OCI-LY7 (cell line): ENCODE measurements at regions not wholly inside any gene's neighbourhood (a gene's known extent, or its start where the extent isn't known, plus 50 kb on each side); places are given as distances from the start of the nearest gene placed in this dataset.

Experiments used
- BruUV-seq: library from RNA; stranded (reverse); fragments of 400-500 nt; replicated peaks from 2 replicates; lab custom pipeline; 2021; lab: Mats Ljungman, UMichigan
- CTCF ChIA-PET: fragments of 300-600 bp; sonication (Branson Sonifier 250); formaldehyde crosslinking; loops from one replicate; lab custom pipeline; 2022; ENCODE audit warnings: antibody characterized with exemption; ENCODE audit not compliant: unreplicated experiment; lab: Charles Lee
- POLR2A ChIA-PET: fragments of 300-600 bp; sonication (Branson Sonifier 250); formaldehyde crosslinking; loops from one replicate; lab custom pipeline; 2022; ENCODE audit warnings: antibody characterized with exemption; lab: Charles Lee
- DNase-seq: peaks from one replicate; pipeline ENCODE4 v3.0.0-alpha.2; 2015; ENCODE audit warnings: low spot score
- H2AFZ ChIP-seq: fragments of 200-600 bp; sonication (generic), shearing (Covaris generic); 2 replicates; pipeline ENCODE4 v1.6.1; 2014; ENCODE audit warnings: mild to moderate bottlenecking, antibody characterized with exemption, low read length, moderate library complexity
- H3K27ac ChIP-seq: fragments of 200-600 bp; sonication (generic); 2 replicates; pipeline ENCODE4 v1.5.1; 2014; ENCODE audit warnings: mixed run types, low read depth, mild to moderate bottlenecking, moderate library complexity, low read length, inconsistent platforms; ENCODE audit not compliant: poor library complexity, severe bottlenecking
- H3K36me3 ChIP-seq: fragments of 200-600 bp; sonication (generic); 2 replicates; pipeline ENCODE4 v1.6.1; 2014; ENCODE audit warnings: mild to moderate bottlenecking, antibody characterized with exemption, low read length, moderate library complexity, mixed read lengths; ENCODE audit not compliant: insufficient read depth
- H3K4me1 ChIP-seq: fragments of 200-600 bp; sonication (generic); 2 replicates; pipeline ENCODE4 v1.5.1; 2014; ENCODE audit warnings: mild to moderate bottlenecking, low read length; ENCODE audit not compliant: insufficient read depth, poor library complexity, severe bottlenecking
- H3K4me2 ChIP-seq: fragments of 200-600 bp; sonication (generic); 2 replicates; pipeline ENCODE4 v1.6.1; 2014; ENCODE audit warnings: mild to moderate bottlenecking, low read length
- H3K4me3 ChIP-seq: fragments of 200-600 bp; sonication (generic); 2 replicates; pipeline ENCODE4 v1.5.1; 2014; ENCODE audit warnings: mild to moderate bottlenecking, low read depth, low read length; ENCODE audit not compliant: poor library complexity, severe bottlenecking
- H3K79me2 ChIP-seq: fragments of 200-600 bp; sonication (generic); 2 replicates; pipeline ENCODE4 v1.6.1; 2016; ENCODE audit warnings: low read depth, mild to moderate bottlenecking, low read length, moderate library complexity, mixed read lengths; ENCODE audit not compliant: insufficient read depth
- H3K9me2 ChIP-seq: fragments of 200-600 bp; sonication (generic); 2 replicates; pipeline ENCODE4 v1.6.1; 2016; ENCODE audit warnings: mild to moderate bottlenecking, low read length, mixed read lengths; ENCODE audit not compliant: insufficient read depth
- H3K9me3 ChIP-seq: fragments of 200-600 bp; sonication (generic); 2 replicates; pipeline ENCODE4 v1.6.1; 2014; ENCODE audit warnings: mild to moderate bottlenecking, mixed run types, low read length, mixed read lengths
- H4K20me1 ChIP-seq: fragments of 200-600 bp; sonication (generic); 2 replicates; pipeline ENCODE4 v1.6.1; 2014; ENCODE audit warnings: mild to moderate bottlenecking, antibody characterized with exemption, low read length, moderate library complexity, mixed read lengths; ENCODE audit not compliant: insufficient read depth
- CTCF ChIP-seq: fragments of 200-600 bp; sonication (generic); conservative IDR thresholded peaks from 2 replicates; pipeline ENCODE4 v1.5.1; 2014; ENCODE audit warnings: mild to moderate bottlenecking, antibody characterized with exemption, low read length, moderate library complexity, mixed read lengths
- EZH2phosphoT487 ChIP-seq: fragments of 200-600 bp; sonication (generic); IDR thresholded peaks from 2 replicates; pipeline ENCODE4 v1.6.1; 2018; ENCODE audit warnings: low read depth, borderline replicate concordance, mild to moderate bottlenecking, mixed run types, antibody characterized with exemption, low read length, moderate library complexity, mixed read lengths
- intact Hi-C: fragments of 100-400 bp; cut with micrococcal nuclease; formaldehyde crosslinking; loops from one replicate; pipeline ENCODE4 v1.10.0; 2022; ENCODE audit not compliant: unreplicated experiment

DNA sequence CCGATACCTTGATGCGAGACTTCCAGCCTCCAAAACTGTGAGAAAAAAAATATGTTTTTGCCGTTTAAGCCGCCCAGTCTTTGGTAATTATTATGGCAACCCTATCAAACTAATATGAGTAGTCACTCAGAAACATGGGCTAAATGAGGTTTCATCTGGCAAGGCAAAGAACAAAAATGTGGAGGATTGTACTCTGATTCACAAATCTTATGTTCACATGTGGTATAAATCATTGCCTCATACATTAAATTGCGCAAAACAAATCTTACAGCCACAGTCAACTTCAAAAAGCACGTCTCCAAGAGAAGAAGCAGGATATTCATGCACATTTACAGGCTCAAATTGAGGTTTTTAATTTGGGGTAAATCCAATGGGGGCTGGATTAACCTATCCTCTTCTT, 1435.4 kb upstream of the LRRTM1 start:
- Histone ChIP-seq H3K9me3 (no peaks in the 10 kb centered on the region), H4K20me1 (no peaks in the 10 kb centered on the region), H3K4me3 (no peak overlapping the region), H3K27ac (no peak overlapping the region), H3K36me3 (no peaks in the 10 kb centered on the region), H3K9me2 (no peaks in the 10 kb centered on the region), H3K79me2 (no peaks in the 10 kb centered on the region), H2AFZ (no peak overlapping the region), H3K4me1 (no peaks in the 10 kb centered on the region), H3K4me2 (no peak overlapping the region)
- CTCF ChIA-PET = no interaction called here
- DNase-seq = no peak
- TF ChIP-seq CTCF (no peak), EZH2phosphoT487 (no peak)
- POLR2A ChIA-PET = no interaction called here
- no TSS peak for BruUV-seq
- intact Hi-C loops = no loop called here

DNA sequence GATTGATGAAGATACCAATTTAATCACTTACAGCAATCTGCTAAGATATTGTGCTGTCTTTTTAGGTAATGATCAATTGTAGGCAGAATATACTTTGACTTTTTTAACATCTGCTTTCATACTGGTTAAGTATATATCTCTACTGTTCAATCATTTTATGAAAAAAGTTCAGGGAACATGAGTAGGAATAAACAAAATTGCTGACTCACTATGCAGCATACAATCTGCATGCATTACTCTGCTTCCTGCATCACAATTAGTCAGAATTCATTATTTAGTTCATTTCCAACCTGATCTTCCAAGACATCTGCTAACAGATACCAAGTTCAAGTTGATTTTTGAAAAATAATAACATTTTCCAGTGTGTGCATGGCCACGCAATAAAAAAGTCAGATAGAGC, 1430.4 kb upstream of the LRRTM1 start:
- Histone ChIP-seq H3K79me2 (no peaks in the 10 kb centered on the region), H3K27ac (no peak overlapping the region), H3K4me1 (no peaks in the 10 kb centered on the region), H3K4me2 (no peak overlapping the region), H3K9me2 (no peaks in the 10 kb centered on the region), H3K36me3 (no peaks in the 10 kb centered on the region), H3K4me3 (no peak overlapping the region), H4K20me1 (no peaks in the 10 kb centered on the region), H2AFZ (no peak overlapping the region), H3K9me3 (no peaks in the 10 kb centered on the region)
- BruUV-seq = no TSS peak
- CTCF ChIA-PET = no interaction called here
- TF ChIP-seq EZH2phosphoT487 (no peak), CTCF (no peak)
- POLR2A ChIA-PET = no interaction called here
- DNase-seq = no peak
- intact Hi-C loops = no loop called here

GRCh38 chr2:81714817-81715216, 1410.3 kb upstream of the LRRTM1 start:
- no peak for DNase-seq
- no peaks in the 10 kb centered on the region for H3K36me3 ChIP-seq
- no peak overlapping the region for H3K4me2 ChIP-seq
- H3K9me3 ChIP-seq = no peaks in the 10 kb centered on the region
- H3K27ac ChIP-seq = no peak overlapping the region
- no TSS peak for BruUV-seq
- intact Hi-C loops = no loop called here
- no peaks in the 10 kb centered on the region for H3K79me2 ChIP-seq
- no peak overlapping the region for H3K4me3 ChIP-seq
- no peaks in the 10 kb centered on the region for H4K20me1 ChIP-seq
- no peaks in the 10 kb centered on the region for H3K4me1 ChIP-seq
- H3K9me2 ChIP-seq = no peaks in the 10 kb centered on the region
- H2AFZ ChIP-seq = no peak overlapping the region
- CTCF ChIA-PET = no interaction called here
- POLR2A ChIA-PET = no interaction called here
- TF ChIP-seq CTCF (no peak), EZH2phosphoT487 (no peak)
